IPS-18c (cell line): ENCODE measurements at regions not wholly inside any gene's neighbourhood (a gene's known extent, or its start where the extent isn't known, plus 50 kb on each side); places are given as distances from the start of the nearest gene placed in this dataset.
"Not testable (repeated sequence)": the region's sequence is repeated elsewhere in the genome, so short reads cannot be mapped to it uniquely, and the experiment has no call there.

ENCODE experiments used
- H3K4me3 ChIP-seq: 2 replicates; pipeline ENCODE4 v1.7.0; 2013; ENCODE audit warnings: low read depth, mild to moderate bottlenecking, low read length, moderate library complexity; ENCODE audit not compliant: insufficient read depth
- H3K9me3 ChIP-seq: one replicate; pipeline ENCODE4 v1.6.1; 2013; ENCODE audit warnings: mild to moderate bottlenecking, low read length, moderate library complexity; ENCODE audit not compliant: control insufficient read depth, insufficient read depth

GRCh38 chr12:93085383-93086287 is 156.5 kb upstream of the EEA1 start:
- H3K9me3 ChIP-seq: no peaks in the 10 kb centered on the region
- no peak overlapping the region for H3K4me3 ChIP-seq

- H3K4me3 ChIP-seq: no peak overlapping the region
- no peaks in the 10 kb centered on the region for H3K9me3 ChIP-seq
These were observed 157.2 kb upstream of the EEA1 start for GRCh38 chr12:93086288-93086727.

GRCh38 chr12:93087840-93088610 is 158.9 kb upstream of the EEA1 start:
- H3K9me3 ChIP-seq: no peaks in the 10 kb centered on the region
- no peak overlapping the region for H3K4me3 ChIP-seq

GRCh38 chr12:93089805-93090569 is 160.9 kb upstream of the EEA1 start:
- Histone ChIP-seq H3K4me3 (no peak overlapping the region), H3K9me3 (no peaks in the 10 kb centered on the region)

- Histone ChIP-seq H3K9me3 (no peaks in the 10 kb centered on the region), H3K4me3 (no peak overlapping the region)
These were observed 161.7 kb upstream of the EEA1 start for GRCh38 chr12:93090731-93091172.

GRCh38 chr12:93091886-93092648 is 163.0 kb upstream of the EEA1 start:
- H3K4me3 ChIP-seq: no peak overlapping the region
- no peaks in the 10 kb centered on the region for H3K9me3 ChIP-seq

GRCh38 chr12:93092649-93092945 is 163.5 kb upstream of the EEA1 start:
- Histone ChIP-seq H3K4me3 (no peak overlapping the region), H3K9me3 (no peaks in the 10 kb centered on the region)

GRCh38 chr12:93093243-93093642 is 164.1 kb upstream of the EEA1 start:
- no peaks in the 10 kb centered on the region for H3K9me3 ChIP-seq
- H3K4me3 ChIP-seq: no peak overlapping the region

- H3K4me3 ChIP-seq, H3K9me3 ChIP-seq: not testable (repeated sequence)
These were observed 165.1 kb upstream of the EEA1 start for GRCh38 chr12:93094222-93094621.

GRCh38 chr12:93094988-93095737 is 166.1 kb upstream of the EEA1 start:
- Histone ChIP-seq H3K4me3 (no peak overlapping the region), H3K9me3 (no peaks in the 10 kb centered on the region)

GRCh38 chr12:93097417-93097816 is 168.3 kb upstream of the EEA1 start:
- Histone ChIP-seq H3K4me3 (no peak overlapping the region), H3K9me3 (no peaks in the 10 kb centered on the region)

GRCh38 chr12:93098077-93098476 is 169.0 kb upstream of the EEA1 start:
- Histone ChIP-seq H3K9me3 (no peaks in the 10 kb centered on the region), H3K4me3 (no peak overlapping the region)

GRCh38 chr12:93099792-93100191 is 170.7 kb upstream of the EEA1 start:
- no peak overlapping the region for H3K4me3 ChIP-seq
- H3K9me3 ChIP-seq: no peaks in the 10 kb centered on the region

GRCh38 chr12:93100610-93101009 is 171.5 kb upstream of the EEA1 start:
- no peaks in the 10 kb centered on the region for H3K9me3 ChIP-seq

GRCh38 chr12:93101367-93101766 is 172.3 kb upstream of the EEA1 start:
- no peaks in the 10 kb centered on the region for H3K9me3 ChIP-seq
- H3K4me3 ChIP-seq: no peak overlapping the region

More at GRCh38 chr12:93100610-93101009, 171.5 kb upstream of the EEA1 start:
- H3K4me3 ChIP-seq: no peak overlapping the region

GRCh38 chr12:93102312-93102711 is 173.2 kb upstream of the EEA1 start:
- no peaks in the 10 kb centered on the region for H3K9me3 ChIP-seq
- no peak overlapping the region for H3K4me3 ChIP-seq
